Left kidney (tissue), 1 donor: ENCODE measurements at regions not wholly inside any gene's neighbourhood (a gene's known extent, or its start where the extent isn't known, plus 50 kb on each side); places are given as distances from the start of the nearest gene placed in this dataset.
"Not testable (repeated sequence)": the region's sequence is repeated elsewhere in the genome, so short reads cannot be mapped to it uniquely, and the experiment has no call there.

Experiments used
- DNase-seq: peaks from one replicate; pipeline ENCODE4 v3.0.0-alpha.2; 2013

DNA sequence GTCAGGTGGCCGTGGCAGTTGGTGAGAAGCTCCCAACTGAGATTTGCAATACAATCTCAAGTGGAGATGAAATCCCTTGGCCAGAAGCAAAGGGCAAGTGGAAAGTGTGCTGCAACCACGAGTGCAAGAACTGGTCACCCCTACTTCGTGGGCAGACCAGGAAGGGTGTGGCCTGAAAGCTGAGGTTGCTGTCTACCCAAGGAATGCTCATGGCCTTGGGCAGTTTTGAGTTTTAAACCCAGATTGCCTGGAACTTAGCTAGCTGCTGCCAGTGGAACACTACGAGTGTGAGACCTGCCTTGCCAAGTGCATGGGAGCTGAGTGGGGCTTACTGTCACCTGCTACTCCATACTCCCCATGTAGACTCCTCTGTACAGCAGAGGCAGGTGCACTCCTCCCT lies 113.3 kb upstream of the FAT3 start:
- no peak for DNase-seq

DNA sequence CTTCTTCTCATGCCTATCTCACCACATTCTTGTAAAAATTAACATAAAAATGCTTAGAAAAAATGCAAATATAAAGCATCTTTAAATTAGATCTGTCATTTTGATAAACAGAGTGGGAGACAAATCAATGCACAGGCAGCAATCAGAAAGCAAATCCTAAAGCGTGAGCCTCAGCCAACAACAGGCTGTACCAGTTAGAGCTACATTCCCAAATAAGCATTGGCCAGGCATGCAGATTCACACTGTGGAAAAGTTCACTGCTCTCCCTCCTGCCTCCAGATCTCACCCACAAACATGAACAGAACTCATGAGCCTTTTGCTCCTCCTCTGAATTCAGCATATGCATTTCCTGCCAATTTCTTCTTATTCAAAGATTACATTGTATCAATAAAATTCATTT lies 115.2 kb upstream of the FAT3 start:
- DNase-seq: no peak

DNA sequence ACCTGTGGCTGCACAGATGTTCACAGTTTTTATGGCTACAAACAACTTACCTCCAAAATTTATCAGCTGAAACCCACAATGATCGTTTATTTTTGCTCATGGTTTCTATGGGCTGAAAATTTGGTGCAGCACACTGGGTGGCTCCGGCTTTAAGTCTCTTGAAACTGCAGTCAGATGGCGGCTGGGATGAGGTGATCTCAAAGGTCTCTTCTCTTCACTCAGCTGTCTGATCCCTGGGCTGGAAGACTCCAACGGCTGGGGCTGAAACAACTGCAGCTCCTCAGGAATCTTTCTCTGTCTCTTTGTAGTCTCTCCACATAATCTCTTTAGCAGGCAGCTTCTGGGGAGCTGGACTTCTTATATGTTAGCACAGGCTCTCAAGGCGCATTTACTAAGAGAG lies 117.3 kb upstream of the FAT3 start:
- no peak for DNase-seq

DNA sequence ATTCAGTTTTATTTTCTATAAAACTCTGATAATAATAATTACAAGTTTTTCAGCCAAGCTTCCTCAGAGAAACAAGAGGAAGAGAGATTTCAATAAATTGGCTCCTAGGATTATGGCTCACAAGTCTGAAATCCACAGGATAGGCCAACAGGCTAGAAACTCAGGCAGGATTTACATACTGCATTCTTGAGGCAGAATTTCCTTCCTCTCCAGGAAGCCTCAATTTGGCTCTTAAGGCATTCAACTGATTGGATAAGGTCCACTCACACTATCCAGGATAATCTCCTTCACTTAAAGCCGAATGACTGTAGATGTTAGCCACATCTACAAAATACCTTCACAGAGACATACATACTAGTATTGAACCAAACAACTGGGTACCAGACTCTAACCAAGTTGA lies 120.3 kb upstream of the FAT3 start:
- DNase-seq: no peak

DNA sequence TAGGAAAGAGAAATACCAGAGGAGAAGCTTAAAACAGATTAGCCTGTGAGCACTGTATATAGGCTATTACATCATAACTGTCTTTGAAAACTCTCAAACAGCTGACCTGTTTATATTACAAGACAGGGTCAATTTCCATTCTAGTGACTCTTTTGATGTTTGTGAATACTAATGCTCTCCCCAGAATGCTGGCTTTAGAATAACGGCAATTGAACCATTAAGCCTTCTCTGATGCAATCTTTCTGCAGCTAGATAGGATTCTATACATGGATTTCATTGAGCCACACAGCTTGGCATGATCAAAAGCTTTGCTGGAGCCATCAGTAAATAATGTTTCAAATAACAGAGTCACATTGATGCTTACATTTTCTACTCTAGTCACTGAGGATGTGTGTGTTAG lies 122.7 kb upstream of the FAT3 start:
- DNase-seq: no peak

DNA sequence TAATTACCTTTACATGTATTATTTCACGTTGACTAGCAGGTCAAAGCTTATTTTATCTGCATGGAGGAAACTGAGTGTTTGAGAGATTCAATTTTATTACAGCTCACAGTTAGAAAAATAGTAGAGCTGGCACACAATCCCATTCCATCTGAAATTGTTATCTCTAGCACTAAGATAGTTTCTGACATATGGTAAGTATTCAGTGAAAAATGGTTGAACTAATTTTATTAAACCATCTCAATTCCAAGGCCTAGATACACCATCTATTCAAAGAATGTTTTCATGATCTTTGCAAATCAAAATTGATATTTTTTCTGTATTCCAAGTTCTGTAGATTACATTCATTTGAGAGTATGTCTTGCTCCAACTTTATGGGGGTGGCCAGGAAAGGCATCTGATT lies 125.4 kb upstream of the FAT3 start:
- DNase-seq: no peak

DNA sequence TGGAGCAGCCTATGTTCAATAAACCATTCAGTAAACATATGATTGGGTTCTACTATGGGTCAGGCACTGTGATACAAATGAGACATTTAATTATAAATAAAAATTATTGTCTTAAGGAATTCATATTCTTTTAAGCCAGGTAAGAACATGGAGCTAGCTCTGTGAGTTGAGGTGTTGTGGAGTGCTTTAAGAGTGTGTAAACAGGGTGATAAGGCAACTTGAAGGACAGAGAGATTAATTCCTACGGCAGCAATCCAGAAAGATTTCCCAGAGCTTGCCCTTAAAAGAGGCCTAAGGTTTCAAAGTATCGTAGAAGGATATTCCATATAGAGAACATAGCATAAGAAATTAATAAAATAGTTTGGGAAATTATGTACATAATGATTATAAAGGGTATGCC lies 126.4 kb upstream of the FAT3 start:
- no peak for DNase-seq

DNA sequence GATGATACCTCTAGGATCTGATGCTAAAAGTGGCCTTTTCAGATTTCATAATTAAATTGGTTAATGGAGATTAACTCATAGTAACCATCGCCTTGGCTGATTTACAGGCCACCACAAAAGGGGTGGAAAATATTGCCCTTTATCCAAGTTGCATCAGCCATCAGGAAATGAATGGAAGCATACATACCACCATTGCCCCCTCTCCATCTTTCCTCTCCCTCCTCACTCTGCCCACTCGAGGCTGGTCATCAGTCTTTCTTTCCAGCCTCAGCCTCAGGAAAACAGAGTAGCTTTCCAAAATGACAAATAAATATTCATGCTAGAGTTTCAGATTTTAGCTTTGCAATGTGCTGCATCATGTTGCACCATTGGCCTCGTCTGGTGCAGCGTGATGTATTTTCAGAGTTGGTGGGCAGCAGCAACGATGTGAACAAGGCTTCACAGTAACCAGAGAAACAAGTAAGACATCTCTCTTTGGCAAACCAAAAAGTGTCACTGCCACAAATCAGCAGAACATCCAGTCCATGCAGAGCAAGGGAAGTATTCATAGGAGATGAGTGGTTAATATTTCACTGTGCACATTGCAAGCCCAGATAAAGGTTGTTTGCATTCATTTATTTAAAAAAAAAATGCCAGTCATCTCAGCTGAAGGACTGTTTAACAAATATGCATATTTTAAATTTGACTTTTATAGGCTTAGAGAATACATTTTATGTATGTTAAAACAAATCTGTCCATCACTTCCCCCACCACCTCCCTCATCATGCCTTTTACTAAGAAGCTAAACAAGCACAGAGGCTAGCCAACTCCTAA lies 136.7 kb upstream of the FAT3 start:
- no peak for DNase-seq

DNA sequence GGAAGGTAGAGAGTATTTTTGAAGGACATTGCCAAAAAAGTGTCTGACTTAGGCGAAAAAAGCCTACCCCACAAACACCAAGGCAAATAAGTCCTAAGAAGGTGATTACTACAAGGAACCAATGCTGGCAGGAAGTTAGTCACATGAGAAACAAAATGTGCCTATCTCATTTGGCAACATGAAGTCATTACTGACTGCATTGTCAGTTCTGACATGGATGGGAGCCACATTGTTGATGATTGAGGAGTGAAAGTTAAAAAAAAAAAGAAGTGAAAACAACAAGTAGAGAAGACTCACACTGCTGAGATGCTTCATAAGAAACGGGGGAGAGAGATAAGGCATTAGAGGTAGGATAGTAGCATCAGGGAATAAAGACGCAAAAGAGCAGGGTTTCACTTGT lies 141.5 kb upstream of the FAT3 start:
- no peak for DNase-seq

DNA sequence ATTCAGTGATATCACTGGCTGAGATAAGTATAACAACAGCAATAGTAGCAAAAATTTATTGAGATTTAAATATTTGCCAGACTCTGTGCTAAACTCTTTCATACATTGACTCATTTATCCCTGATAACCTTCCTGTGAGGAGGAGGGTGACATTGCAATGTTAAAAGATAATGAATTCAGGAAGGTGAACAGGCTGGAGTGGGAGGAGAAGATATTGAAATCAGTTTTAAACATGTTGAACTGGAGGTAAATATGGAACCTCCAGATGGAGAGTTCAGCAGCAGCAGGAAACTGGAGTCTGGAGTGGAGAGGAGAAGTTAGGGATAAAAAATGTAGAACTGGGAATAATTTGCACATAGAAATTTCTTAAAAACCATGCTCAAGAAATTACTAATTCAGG lies 142.0 kb upstream of the FAT3 start:
- no peak for DNase-seq

DNA sequence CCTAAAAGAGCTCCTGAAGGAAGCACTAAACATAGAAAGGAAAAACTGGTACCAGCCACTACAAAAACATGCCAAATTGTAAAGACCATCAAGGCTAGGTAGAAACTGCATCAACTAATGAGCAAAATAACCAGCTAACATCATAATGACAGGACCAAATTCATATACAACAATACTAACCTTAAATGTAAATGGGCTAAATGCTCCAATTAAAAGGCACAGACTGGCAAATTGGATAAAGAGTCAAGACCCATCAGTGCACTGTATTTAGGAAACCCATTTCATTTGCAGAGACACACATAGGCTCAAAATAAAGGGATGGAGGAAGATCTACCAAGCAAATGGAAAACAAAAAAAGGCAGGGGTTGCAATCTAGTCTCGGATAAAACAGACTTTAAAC lies 150.1 kb upstream of the FAT3 start:
- not testable (repeated sequence) for DNase-seq

DNA sequence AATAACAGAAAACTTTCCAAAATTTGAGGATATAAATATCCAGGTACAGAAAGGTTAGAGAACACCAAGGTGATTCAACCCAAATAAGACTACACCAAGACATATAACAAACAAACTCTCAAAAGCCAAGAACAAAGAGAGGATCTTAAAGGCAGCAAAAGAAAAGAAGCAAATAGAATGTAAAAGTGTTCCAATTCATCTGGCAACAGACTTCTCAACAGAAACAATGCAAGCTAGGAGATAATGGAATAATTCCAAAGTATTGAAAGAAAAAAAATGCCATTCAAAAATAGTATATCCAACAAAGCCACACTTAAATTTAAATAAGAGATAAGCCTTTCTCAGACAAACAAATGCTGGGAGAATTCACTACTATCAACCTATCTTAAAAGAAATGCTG lies 153.0 kb upstream of the FAT3 start:
- DNase-seq: no peak

DNA sequence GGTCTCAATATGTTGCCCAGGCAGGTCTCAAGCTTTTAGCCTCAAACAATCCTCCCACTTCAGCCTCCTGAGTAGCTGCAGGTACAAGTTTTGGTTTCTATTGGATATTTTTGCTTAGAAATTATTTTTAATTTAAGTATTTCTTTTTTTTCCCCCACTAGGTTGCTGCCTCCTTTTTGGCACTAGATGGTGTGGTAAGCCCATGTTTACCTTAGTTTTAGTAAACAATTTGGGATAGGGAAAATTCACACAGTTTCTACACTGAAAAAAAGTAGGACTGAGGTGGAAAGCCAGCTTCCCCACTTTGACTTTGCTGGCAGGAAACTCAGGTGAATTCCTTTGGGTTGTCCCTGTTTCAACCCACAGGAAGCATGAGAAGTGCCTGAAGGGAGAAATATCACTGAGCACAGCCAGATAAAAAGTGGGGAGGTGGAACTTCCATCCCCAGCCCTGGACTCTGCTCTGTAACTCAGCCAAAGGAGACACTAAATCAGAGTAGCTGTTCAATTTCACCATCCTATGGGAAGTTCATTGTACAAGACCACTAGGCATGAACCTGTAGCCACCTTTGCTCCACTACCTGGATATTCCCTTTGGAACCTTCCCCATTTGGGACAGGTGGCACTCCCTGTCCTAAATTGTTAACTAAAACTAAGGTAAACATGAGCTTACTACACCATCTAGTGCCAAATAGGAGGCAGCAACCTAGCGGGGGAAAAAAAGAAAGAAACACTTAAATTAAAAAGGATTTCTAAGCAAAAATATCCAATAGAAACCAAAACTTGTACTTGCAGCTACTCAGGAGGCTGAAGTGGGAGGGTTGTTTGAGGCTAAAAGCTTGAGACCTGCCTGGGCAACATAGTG lies 154.4 kb upstream of the FAT3 start:
- no peak for DNase-seq

DNA sequence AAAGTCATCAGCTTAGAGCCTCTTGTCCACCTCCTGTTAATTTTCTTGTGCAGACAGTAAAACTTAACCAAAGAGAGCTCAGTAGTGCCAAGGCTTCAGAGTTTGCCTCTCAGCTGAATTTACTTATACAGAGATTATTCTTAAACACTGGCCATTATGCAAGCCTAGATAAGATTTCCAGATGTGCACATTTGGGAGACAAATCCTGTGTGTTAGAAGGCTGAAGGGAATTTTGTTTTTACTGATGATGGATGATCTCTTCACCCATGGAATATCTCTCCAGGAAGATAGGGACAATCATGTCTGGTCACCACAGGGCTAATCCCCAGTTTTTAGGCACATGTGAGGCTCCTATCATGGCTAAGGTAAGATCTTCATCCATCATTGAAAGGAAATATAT lies 157.6 kb upstream of the FAT3 start:
- DNase-seq: no peak

DNA sequence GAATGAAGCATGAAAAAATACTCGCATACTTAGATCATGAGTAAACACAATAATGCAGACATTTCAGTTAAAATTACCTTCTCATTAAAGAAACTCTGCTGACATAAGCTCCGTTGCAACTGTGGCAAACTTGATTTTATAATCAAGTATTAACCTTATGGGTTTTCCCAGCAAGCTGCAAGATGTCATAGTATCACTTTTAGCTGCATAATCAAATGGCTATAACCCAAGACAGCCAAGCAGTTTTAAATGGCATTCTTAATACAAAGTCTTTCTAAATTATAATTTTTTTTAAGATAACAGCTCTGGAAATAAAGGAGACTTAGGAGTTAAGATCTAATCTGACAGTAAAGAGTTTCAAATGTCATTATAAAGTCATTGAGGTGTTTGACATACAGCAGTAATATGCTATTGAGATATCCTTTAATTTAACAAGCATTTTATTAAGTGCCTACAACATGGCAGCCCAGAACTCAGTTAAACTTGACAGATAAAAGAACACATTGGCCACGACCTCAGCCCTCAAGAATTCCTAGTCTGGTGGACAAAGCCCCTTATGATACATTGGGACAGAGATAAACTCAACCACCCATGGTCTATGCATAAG lies 163.1 kb upstream of the FAT3 start:
- DNase-seq: no peak

DNA sequence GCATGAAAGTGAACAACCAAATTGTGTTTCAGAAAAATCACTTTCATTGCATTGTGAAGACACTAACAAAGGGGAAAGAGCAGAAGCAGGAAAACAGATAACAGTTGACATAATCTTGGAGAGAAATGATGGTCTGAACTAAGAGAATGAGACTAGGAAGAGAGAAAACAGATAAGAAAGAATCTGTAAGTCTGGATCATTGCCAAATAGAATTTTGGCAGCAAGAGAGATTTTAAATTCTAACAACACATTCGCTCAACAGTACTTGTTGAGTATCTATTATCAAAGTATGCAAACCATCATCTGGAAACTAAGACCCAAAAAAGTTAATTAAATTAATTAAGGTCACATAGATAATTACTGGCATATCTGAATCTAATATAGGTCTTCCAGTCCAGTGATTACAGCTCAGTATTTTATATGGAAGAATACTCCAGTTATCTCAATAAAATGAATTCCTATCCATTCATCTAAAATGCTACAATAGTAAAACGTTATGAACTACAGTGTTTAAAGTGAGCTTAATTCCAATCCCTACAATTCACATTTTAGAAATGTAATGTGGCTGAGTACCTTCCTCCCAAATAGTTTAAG lies 166.7 kb upstream of the FAT3 start:
- no peak for DNase-seq

DNA sequence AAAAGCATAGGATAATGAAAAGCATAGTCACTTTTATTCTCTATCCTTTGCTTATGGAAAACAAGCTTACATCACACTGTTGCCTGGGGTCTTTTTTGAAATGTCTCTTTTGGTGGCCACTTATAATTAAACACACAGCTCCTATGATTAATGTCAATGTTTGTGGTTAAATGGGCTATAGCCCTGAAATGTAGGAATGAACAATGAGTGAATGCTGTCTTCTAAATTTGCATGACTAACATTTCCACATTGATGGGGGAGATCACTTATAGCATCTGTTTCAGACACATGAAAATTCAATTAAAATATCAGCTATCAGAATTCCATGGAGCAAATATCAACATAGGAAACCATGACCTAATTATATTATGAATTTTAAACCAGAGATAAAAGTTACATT lies 171.4 kb upstream of the FAT3 start:
- no peak for DNase-seq

DNA sequence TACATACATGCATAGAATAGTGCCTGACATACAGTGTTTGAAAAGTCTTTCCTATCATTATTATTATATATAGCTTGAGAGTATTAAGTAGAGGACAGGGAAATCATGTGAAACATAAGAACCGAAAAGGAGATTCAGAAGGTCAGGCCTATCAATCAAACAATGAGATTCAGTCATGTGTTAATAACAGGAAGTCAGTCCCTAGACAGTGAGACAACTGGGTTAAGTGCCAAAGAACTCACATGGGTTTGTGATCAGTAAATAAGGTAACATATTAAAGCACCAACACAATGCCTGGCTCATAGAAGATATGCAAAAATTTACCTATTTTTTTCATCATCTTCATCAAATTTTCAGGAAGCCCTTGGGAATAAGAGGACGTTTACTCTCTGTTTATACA lies 174.3 kb upstream of the FAT3 start:
- DNase-seq: no peak

DNA sequence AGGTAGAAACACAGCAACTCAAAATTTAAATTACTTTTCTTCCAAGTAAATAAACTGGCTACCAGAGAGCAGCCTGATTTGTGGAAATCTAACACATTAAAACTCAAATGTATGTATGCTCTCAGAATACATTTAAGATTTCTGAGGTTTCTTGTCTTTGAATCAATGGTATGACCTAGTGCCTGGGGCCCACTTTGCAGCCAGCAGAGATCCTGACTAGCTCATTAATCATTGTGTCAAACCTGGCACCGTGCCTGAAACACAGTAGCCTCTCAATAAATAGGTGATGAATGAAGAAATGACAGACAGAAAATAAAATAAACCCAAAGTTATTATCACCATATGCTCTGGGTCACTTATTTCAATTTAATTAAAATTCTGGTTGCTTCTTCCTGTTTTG lies 176.2 kb upstream of the FAT3 start:
- DNase-seq: no peak

DNA sequence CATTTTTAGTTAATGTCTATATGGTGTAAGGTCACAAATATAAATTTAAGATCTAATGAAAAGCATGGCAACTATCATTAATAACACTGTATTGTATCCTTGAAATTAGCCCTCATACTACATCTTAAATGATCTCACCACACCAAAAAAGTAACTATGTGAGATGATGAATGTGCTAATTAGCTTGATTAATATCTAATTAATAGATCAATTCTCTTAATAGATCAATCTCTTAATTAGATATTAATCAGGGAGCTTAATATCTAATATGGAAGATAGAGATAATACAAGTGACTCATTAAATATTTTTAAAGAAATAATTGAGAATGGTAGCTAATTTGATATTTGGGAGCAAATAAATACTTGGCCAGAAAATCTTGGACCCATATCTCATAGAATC lies 178.5 kb upstream of the FAT3 start:
- no peak for DNase-seq

DNA sequence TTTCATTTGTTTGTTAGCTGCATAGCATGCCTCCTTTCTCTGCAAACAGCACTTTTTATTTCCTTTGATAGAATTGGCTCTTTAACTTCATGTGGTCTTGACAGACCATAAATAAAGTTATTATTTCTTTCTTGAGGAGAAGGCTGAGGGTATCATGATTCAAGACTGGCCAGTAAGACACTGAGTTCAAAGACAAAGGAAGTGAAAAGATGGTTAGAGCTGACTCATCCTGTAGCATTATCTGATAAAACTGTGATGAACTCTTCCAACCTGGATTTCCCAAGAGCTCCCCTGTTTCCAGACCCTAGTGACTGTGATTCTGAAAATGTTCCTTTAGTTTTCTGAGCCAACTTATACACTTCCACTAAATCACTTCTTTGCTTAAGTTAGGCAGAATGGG lies 179.3 kb upstream of the FAT3 start:
- no peak for DNase-seq

DNA sequence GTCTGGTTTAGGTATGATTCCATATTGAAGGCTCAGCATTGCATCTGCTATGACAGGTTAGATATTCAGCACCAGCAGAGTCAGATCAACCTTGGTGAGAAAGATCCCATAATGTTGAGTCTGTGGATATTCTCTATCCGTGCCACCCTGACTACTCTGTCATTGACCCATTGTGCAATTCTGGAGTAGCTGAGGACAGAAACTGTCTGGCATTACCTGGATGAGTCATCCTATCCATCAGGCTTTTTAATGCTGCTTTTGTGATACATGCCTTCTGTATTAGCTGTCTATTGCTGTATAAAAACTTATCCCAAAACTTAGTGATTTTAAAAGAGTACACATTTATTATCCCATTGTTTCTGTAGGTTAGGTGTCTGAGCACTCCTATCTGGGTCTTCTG lies 189.1 kb upstream of the FAT3 start:
- DNase-seq: no peak

DNA sequence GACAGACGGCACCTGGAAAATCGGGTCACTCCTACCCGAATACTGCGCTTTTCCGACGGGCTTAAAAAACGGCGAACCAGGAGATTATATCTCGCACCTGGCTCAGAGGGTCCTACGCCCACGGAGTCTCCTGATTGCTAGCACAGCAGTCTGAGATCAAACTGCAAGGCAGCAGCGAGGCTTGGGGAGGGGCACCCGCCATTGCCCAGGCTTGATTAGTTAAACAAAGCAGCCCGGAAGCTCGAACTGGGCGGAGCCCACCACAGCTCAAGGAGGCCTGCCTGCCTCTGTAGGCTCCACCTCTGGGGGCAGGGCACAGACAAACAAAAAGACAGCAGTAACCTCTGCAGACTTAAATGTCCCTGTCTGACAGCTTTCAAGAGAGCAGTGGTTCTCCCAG lies 197.5 kb upstream of the FAT3 start:
- DNase-seq: not testable (repeated sequence)
